ENCODE measurements at regions not wholly inside any gene's neighbourhood (a gene's known extent, or its start where the extent isn't known, plus 50 kb on each side); places are given as distances from the start of the nearest gene placed in this dataset.

DNA sequence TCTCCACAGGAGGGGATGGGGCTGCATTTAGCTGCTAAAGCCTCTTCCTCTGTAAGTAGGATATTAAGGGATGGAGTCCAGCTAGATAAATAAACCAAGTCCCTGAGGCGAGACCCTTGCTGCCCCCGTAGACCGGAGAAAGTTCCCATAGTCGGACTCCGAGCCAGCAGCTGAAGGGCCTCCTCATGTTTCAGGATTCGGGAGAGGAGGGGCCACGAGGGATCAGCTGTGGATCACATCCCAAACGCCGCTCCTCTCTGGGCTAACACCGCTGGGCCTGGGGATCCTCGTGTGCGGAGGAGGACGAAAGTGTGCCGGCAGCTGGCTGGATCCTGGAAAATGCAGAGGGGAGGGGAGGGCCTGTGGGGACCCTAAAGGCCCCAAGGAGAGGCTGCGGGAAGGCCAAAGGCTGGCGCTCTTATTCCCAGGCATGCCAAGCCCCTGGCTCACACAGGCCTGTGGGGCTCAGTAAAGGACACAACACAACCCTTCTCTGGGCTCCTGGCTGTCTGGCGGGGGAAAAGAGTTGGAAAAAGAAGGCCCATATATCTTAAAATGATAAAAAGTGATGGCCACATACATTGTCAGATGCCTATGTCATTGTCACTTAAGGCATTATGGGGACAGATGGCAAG is 82.5 kb upstream of the TMEM72 start:
- TF ChIP-seq, protein P1, sequence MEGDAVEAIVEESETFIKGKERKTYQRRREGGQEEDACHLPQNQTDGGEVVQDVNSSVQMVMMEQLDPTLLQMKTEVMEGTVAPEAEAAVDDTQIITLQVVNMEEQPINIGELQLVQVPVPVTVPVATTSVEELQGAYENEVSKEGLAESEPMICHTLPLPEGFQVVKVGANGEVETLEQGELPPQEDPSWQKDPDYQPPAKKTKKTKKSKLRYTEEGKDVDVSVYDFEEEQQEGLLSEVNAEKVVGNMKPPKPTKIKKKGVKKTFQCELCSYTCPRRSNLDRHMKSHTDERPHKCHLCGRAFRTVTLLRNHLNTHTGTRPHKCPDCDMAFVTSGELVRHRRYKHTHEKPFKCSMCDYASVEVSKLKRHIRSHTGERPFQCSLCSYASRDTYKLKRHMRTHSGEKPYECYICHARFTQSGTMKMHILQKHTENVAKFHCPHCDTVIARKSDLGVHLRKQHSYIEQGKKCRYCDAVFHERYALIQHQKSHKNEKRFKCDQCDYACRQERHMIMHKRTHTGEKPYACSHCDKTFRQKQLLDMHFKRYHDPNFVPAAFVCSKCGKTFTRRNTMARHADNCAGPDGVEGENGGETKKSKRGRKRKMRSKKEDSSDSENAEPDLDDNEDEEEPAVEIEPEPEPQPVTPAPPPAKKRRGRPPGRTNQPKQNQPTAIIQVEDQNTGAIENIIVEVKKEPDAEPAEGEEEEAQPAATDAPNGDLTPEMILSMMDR (IDR thresholded peaks at IDR 0.05) = no peak
- TF ChIP-seq POLR2AphosphoS5 (IDR thresholded peaks at IDR 0.05) = no peak
